Neural cell (in vitro differentiated cells): ENCODE measurements at regions not wholly inside any gene's neighbourhood (a gene's known extent, or its start where the extent isn't known, plus 50 kb on each side); places are given as distances from the start of the nearest gene placed in this dataset.

Experiments used
- CTCF ChIP-seq: fragments of 450-650 bp; IDR thresholded peaks from 2 replicates; pipeline ENCODE4 v1.5.1; 2014; ENCODE audit warnings: antibody characterized with exemption, mild to moderate bottlenecking, moderate library complexity; ENCODE audit not compliant: poor library complexity, severe bottlenecking
- EP300 ChIP-seq: fragments of 450-650 bp; conservative IDR thresholded peaks from 2 replicates; pipeline ENCODE4 v1.6.1; 2014; ENCODE audit warnings: antibody characterized with exemption, mild to moderate bottlenecking, moderate library complexity; ENCODE audit not compliant: poor library complexity, severe bottlenecking
- EZH2 ChIP-seq: fragments of 200-600, 300-800 bp; shearing (Covaris generic), sonication (generic); IDR thresholded peaks from 2 replicates; pipeline ENCODE4 v1.6.1; 2014; ENCODE audit warnings: antibody characterized with exemption, low read length, borderline replicate concordance, mild to moderate bottlenecking; ENCODE audit not compliant: insufficient read depth, poor library complexity, severe bottlenecking
- MXI1 ChIP-seq: fragments of 450-650 bp; conservative IDR thresholded peaks from 2 replicates; pipeline ENCODE4 v1.6.1; 2014; ENCODE audit warnings: antibody characterized with exemption, mild to moderate bottlenecking; ENCODE audit not compliant: poor library complexity, severe bottlenecking
- POLR2AphosphoS5 ChIP-seq: IDR thresholded peaks from 2 replicates; pipeline ENCODE4 v1.6.1; 2012
- RAD21 ChIP-seq: fragments of 450-650 bp; conservative IDR thresholded peaks from 2 replicates; pipeline ENCODE4 v1.6.1; 2014; ENCODE audit warnings: antibody characterized with exemption, mild to moderate bottlenecking, moderate library complexity
- TAF1 ChIP-seq: IDR thresholded peaks from 2 replicates; pipeline ENCODE4 v1.6.1; 2012; ENCODE audit warnings: low read depth

GRCh38 chr2:105187531-105187930 lies 54.0 kb upstream of the GPR45 start:
- TF ChIP-seq CTCF = no peak
- no peak for TF ChIP-seq EZH2
- no peak for TF ChIP-seq TAF1
- no peak for TF ChIP-seq EP300
- no peak for TF ChIP-seq POLR2AphosphoS5
- TF ChIP-seq MXI1 = no peak
- no peak for TF ChIP-seq RAD21
